GM18909 (cell line): ENCODE measurements at regions not wholly inside any gene's neighbourhood (a gene's known extent, or its start where the extent isn't known, plus 50 kb on each side); places are given as distances from the start of the nearest gene placed in this dataset.
"Not testable (repeated sequence)": the region's sequence is repeated elsewhere in the genome, so short reads cannot be mapped to it uniquely, and the experiment has no call there.

Source experiments
- ATAC-seq: cut with Tn5 transposase; IDR thresholded peaks from one replicate; pipeline ENCODE4 v1.9.1; 2021; ENCODE audit warnings: mild to moderate bottlenecking; ENCODE audit not compliant: unreplicated experiment, poor library complexity

GRCh38 chr12:105574056-105574715, 243.7 kb downstream of the C12orf75 start:
- ATAC-seq = no peak

DNA sequence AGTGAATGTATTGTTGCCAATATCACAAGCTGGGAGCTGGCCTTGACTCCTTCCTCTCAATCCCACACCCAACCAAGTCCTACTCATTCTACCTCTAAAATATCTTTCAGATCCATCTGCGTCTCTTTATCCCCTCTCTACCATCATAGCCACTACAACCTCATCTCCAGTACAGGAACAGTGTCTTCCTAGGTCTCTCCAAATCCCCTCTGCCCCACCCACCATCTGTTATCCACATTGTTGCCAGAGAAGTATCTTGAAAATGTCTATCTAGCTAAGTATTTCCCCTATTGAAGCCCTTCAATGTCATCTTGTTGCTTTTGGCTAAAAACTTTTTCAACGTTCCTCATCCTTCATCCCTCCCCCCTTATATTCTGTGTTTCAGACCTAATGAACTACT, 244.7 kb downstream of the C12orf75 start:
- no peak for ATAC-seq

GRCh38 chr12:105576261-105576660, 245.8 kb downstream of the C12orf75 start:
- no peak for ATAC-seq

GRCh38 chr12:105580821-105581352, 250.4 kb downstream of the C12orf75 start:
- no peak for ATAC-seq

- ATAC-seq = no peak
Observed at GRCh38 chr12:105581420-105581819, 250.9 kb downstream of the C12orf75 start.

GRCh38 chr12:105585107-105585506, 254.6 kb downstream of the C12orf75 start:
- no peak for ATAC-seq

GRCh38 chr12:105587237-105587636, 256.7 kb downstream of the C12orf75 start:
- ATAC-seq = no peak

DNA sequence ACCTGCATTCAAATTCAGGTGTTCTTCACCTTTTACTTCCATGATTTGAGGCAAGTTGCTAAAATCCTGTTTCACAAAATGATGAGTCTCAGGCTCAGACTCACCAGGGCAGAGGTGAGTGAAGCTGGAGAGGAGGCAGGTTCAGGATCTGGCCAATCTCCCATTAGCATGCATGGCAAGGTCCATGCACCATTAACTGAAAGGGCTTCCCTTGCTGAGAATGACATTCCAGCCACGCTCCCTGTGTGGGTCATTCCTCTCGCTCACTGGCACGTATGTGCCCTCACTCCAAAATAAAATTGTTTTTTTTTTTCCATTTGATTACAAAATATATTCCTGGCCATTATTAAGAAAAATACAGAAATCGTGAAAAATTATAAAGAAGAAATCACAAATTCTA, 257.6 kb downstream of the C12orf75 start:
- no peak for ATAC-seq

DNA sequence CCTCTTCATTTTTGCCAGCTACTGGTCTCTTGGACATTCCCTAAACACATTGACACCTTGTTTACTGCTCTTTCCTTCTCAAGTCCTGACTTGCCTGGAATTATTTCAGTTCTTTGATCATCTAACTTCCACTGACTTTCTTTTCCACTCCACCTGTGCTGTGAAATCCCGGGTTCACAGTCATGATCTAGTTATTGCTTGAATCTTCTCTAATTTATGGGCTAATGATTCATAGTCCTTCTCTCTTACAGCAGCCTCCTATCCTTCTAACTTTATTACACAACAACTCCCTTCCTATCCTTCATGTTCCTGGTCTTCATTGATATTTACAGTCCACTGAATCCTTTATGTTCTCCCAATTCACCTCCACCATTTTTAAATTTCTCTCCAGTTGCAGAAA, 260.1 kb downstream of the C12orf75 start:
- ATAC-seq = no peak

GRCh38 chr12:105595440-105595839, 264.9 kb downstream of the C12orf75 start:
- no peak for ATAC-seq

GRCh38 chr12:105596731-105597130, 266.2 kb downstream of the C12orf75 start:
- no peak for ATAC-seq

GRCh38 chr12:105598031-105598430, 267.5 kb downstream of the C12orf75 start:
- ATAC-seq = no peak

DNA sequence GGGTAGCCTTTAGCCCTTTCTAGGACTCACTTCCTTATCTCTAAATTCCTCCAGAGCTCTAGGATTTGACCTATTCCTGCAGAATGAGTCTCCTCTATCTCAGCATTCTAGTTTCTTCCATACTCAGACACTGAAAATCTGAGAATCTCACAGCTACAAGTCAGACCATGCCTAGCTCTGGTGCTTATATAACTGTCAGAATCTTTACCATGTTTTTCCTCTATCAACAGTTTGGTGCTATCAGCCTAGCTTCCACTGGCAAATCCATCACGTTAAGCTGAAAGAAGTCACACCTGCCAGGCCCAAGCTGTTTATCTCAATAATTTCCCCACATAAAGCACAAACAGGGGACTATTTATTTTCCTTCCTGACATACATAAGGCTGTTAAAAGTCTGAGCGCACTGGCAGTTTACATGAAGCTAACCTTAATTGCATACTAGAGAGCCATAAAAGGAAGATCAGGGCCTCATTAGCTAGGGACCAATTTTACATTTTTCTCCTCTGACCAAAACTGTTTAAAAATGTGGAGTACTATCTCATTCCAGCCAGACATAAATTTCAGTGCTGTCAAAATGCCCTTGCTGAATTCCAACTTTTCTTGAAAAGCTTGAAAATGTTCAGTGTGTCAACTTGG, 270.5 kb downstream of the C12orf75 start:
- no peak for ATAC-seq

GRCh38 chr12:105602312-105602711, 271.8 kb downstream of the C12orf75 start:
- not testable (repeated sequence) for ATAC-seq

DNA sequence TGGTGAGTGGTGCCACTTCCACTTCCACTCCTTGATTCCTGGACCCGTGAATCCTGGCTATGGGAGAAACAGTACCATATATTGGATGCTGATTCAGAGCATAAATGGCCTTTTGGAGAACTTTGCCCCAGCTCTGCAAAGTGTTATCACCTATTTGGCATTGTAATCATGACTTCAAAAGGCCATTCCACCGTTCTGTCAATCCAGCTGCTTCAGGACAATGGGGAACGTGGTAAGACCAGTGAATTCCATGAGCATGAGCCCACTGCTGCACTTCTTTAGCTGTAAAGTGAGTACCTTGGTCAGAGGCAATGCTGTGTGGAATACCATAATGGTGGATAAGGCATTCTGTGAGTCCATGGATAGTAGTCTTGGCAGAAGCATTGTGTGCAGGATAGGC, 273.8 kb downstream of the C12orf75 start:
- not testable (repeated sequence) for ATAC-seq

DNA sequence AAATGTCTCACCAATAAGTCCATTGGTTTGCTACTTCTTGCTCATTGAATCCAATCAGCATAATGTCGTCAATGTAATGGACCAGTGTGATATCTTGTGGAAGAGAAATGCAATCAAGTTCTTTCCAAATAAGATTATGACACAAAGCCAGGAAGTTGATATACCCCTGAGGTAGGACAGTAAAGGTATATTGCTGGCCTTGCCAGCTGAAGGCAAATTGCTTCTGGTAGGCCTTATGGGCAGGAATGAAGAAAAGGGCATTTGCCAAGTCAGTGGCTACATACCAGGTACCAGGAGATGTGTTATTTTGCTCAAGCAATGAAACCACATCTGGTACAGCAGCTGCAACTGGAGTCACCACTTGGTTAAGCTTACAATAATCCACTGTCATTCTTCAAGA, 276.1 kb downstream of the C12orf75 start:
- not testable (repeated sequence) for ATAC-seq

GRCh38 chr12:105609001-105609400, 278.5 kb downstream of the C12orf75 start:
- not testable (repeated sequence) for ATAC-seq

- no peak for ATAC-seq
Observed at GRCh38 chr12:105610459-105610858, 280.0 kb downstream of the C12orf75 start.

GRCh38 chr12:105611340-105611739, 280.8 kb downstream of the C12orf75 start:
- ATAC-seq = no peak

DNA sequence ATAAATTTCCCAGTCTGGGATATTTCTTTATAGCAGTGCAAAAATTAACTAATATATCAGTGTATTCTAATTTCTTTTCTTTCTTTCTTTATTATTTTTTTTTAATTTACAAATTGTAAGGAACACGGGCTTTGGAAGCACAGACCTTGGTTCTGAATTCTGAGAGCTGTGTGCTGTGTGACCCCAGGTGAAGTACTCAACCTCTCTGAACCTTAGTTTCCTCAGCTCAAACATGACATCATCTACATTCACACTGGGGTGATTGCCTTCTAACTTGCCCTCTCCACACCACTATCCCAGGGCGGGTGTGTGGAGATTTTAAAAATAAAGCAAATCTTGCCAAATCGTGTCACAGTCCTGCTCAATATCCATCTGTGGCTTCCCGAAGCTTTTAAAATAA, 282.8 kb downstream of the C12orf75 start:
- ATAC-seq = no peak

DNA sequence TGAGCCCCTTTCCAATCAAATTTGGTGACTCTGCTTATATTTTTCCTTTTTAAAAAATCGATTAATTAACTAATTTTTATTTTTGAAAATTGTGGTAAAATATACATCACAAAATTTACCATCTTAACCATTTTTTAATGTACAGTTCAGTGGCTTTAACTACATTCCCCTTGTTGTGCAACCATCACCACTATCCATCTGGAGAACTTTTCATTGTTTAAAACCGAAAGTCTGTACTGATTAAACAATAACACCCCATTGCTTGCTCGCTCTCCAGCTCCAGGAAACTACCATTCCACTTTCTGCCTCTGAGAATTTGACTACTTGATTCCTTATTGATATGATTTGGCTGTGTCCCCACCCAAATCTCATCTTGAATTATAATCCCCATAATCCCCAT, 283.4 kb downstream of the C12orf75 start:
- ATAC-seq = no peak
